GM12878 (cell line): ENCODE measurements at regions not wholly inside any gene's neighbourhood (a gene's known extent, or its start where the extent isn't known, plus 50 kb on each side); places are given as distances from the start of the nearest gene placed in this dataset.

Source experiments
- ATAC-seq: fragments of 200-7000 bp; cut with Tn5 transposase; 3 replicates; pipeline ENCODE4 v1.9.1; 2020; ENCODE audit warnings: mild to moderate bottlenecking, moderate library complexity
- BruUV-seq: library from RNA; stranded (reverse); fragments of 400-500 nt; replicated peaks from 2 replicates; lab custom pipeline; 2021; lab: Mats Ljungman, UMichigan
- CTCF ChIA-PET: fragments of 300-600 bp; sonication (Branson Sonifier 250); formaldehyde crosslinking; extraction: SDS; loops from one replicate; lab custom pipeline; 2021; ENCODE audit warnings: inconsistent platforms; lab: Yijun Ruan, JAX
- POLR2A ChIA-PET: fragments of 350-600 bp; formaldehyde crosslinking; extraction: SDS; loops from one replicate; lab custom pipeline; 2021; ENCODE audit warnings: inconsistent platforms; lab: Charles Lee
- RAD21 ChIA-PET: fragments of 300-600 bp; sonication (Branson Sonifier 250); formaldehyde crosslinking; loops from one replicate; lab custom pipeline; 2023; ENCODE audit warnings: antibody characterized with exemption; ENCODE audit not compliant: unreplicated experiment; lab: Charles Lee
- SMC1A ChIA-PET: fragments of 300-600 bp; sonication (Branson Sonifier 250); formaldehyde crosslinking; loops from one replicate; lab custom pipeline; 2023; ENCODE audit not compliant: unreplicated experiment, uncharacterized antibody; lab: Charles Lee
- DNase-seq: peaks from one replicate; pipeline ENCODE4 v3.0.0-alpha.2; 2011; ENCODE audit warnings: low read depth, low spot score
- FAIRE-seq: peaks from 3 replicates; lab custom pipeline; 2011; peaks lifted over from hg19 to GRCh38; lab: Jason Lieb, UNC
- H2AFZ ChIP-seq: 2 replicates; pipeline ENCODE4 v1.6.0; 2011; ENCODE audit warnings: low read depth, low read length, control low read depth; ENCODE audit not compliant: control insufficient read depth
- H3K27ac ChIP-seq: 2 replicates; pipeline ENCODE4 v1.5.1; 2011; ENCODE audit warnings: control low read depth; ENCODE audit not compliant: control insufficient read depth, insufficient read depth
- H3K27me3 ChIP-seq, 2 experiments: replicated peaks in 1 of 2; 2 replicates each; pipeline versions ENCODE4 v1.6.0 to v1.6.1; 2011; ENCODE audit warnings: low read length in 1 of 2; ENCODE audit not compliant: control insufficient read depth in 2 of 2, insufficient read depth in 2 of 2
- H3K36me3 ChIP-seq, 2 experiments: 2 replicates each; pipeline ENCODE4 v1.5.1; 2011; ENCODE audit warnings: low read length in 1 of 2; ENCODE audit not compliant: control insufficient read depth in 2 of 2, insufficient read depth in 2 of 2
- H3K4me1 ChIP-seq: 2 replicates; pipeline ENCODE4 v1.6.1; 2011; ENCODE audit warnings: mild to moderate bottlenecking, low read length, moderate library complexity, mixed read lengths; ENCODE audit not compliant: control insufficient read depth, insufficient read depth
- H3K4me2 ChIP-seq: 2 replicates; pipeline ENCODE4 v1.6.0; 2011; ENCODE audit warnings: control low read depth; ENCODE audit not compliant: control insufficient read depth, insufficient read depth
- H3K4me3 ChIP-seq: fragments of 200-600 bp; sonication (generic); 2 replicates; pipeline ENCODE4 v1.5.1; 2016
- H3K79me2 ChIP-seq: 2 replicates; pipeline ENCODE4 v1.6.0; 2011; ENCODE audit warnings: low read length; ENCODE audit not compliant: control insufficient read depth, insufficient read depth
- H3K9ac ChIP-seq: 2 replicates; pipeline ENCODE4 v1.8.0; 2011; ENCODE audit warnings: low read length, control low read depth, mixed read lengths; ENCODE audit not compliant: control insufficient read depth, insufficient read depth
- H3K9me3 ChIP-seq: replicated peaks from 3 replicates; pipeline ENCODE4 v1.5.1; 2011; ENCODE audit warnings: mild to moderate bottlenecking, low read length; ENCODE audit not compliant: control insufficient read depth, insufficient read depth
- H4K20me1 ChIP-seq: 2 replicates; pipeline ENCODE4 v1.6.0; 2011; ENCODE audit not compliant: control insufficient read depth, insufficient read depth
- BACH1 ChIP-seq: fragments of 450-650 bp; IDR thresholded peaks from 2 replicates; pipeline ENCODE4 v1.6.1; 2017; ENCODE audit warnings: mild to moderate bottlenecking, borderline replicate concordance
- DPF2 ChIP-seq: fragments of 450-650 bp; IDR thresholded peaks from 2 replicates; pipeline ENCODE4 v1.6.1; 2017; ENCODE audit warnings: mild to moderate bottlenecking
- HCFC1 ChIP-seq: fragments of 150-350 bp; IDR thresholded peaks from 2 replicates; pipeline ENCODE4 v1.6.1; 2014; ENCODE audit warnings: low read length
- IRF3 ChIP-seq: fragments of 450-650 bp; IDR thresholded peaks from 2 replicates; pipeline ENCODE4 v1.6.1; 2014; ENCODE audit warnings: mild to moderate bottlenecking
- MEF2B ChIP-seq: fragments of 450-650 bp; IDR thresholded peaks from 2 replicates; pipeline ENCODE4 v1.6.1; 2018; ENCODE audit warnings: mild to moderate bottlenecking, moderate library complexity; ENCODE audit not compliant: partially characterized antibody, poor library complexity, severe bottlenecking
- MTA3 ChIP-seq: IDR thresholded peaks from 2 replicates; pipeline ENCODE4 v1.6.1; 2012; ENCODE audit warnings: low read length, inconsistent platforms, borderline replicate concordance
- MYC ChIP-seq: IDR thresholded peaks from 2 replicates; pipeline ENCODE4 v1.6.1; 2011; ENCODE audit warnings: mild to moderate bottlenecking, low read length, moderate library complexity, inconsistent platforms; ENCODE audit not compliant: insufficient read depth, insufficient replicate concordance, insufficient read length, severe bottlenecking
- NFIC ChIP-seq: IDR thresholded peaks from 2 replicates; pipeline ENCODE4 v1.6.1; 2012; ENCODE audit warnings: low read depth, mild to moderate bottlenecking, inconsistent platforms, low read length, moderate library complexity
- PML ChIP-seq: IDR thresholded peaks from 2 replicates; pipeline ENCODE4 v1.6.1; 2012; ENCODE audit warnings: low read length, inconsistent platforms
- POLR2AphosphoS5 ChIP-seq: IDR thresholded peaks from 2 replicates; pipeline ENCODE4 v1.6.1; 2011; ENCODE audit warnings: mild to moderate bottlenecking, low read length, inconsistent platforms
- SIX5 ChIP-seq: IDR thresholded peaks from 2 replicates; pipeline ENCODE4 v1.6.1; 2011; ENCODE audit warnings: mild to moderate bottlenecking, low read depth, low read length, moderate library complexity; ENCODE audit not compliant: severe bottlenecking
- SPI1 ChIP-seq: IDR thresholded peaks from 2 replicates; pipeline ENCODE4 v1.6.1; 2011; ENCODE audit warnings: low read depth, mild to moderate bottlenecking, low read length, moderate library complexity, borderline replicate concordance; ENCODE audit not compliant: insufficient read depth
- SREBF2 ChIP-seq: IDR thresholded peaks from 2 replicates; pipeline ENCODE4 v1.6.1; 2012; ENCODE audit warnings: mild to moderate bottlenecking, low read length
- TAF1 ChIP-seq: IDR thresholded peaks from 2 replicates; pipeline ENCODE4 v1.6.1; 2011; ENCODE audit warnings: mild to moderate bottlenecking, low read depth, low read length, borderline replicate concordance
- TCF3 ChIP-seq: IDR thresholded peaks from 2 replicates; pipeline ENCODE4 v1.6.1; 2012; ENCODE audit warnings: low read depth, mild to moderate bottlenecking, low read length, borderline replicate concordance; ENCODE audit not compliant: insufficient read depth
- YBX1 ChIP-seq: fragments of 450-650 bp; IDR thresholded peaks from 2 replicates; pipeline ENCODE4 v1.6.1; 2016; ENCODE audit warnings: antibody characterized with exemption
- ZBTB4 ChIP-seq: fragments of 450-650 bp; formaldehyde crosslinking; IDR thresholded peaks from 2 replicates; pipeline ENCODE4 v1.4.0; 2022; ENCODE audit warnings: mild to moderate bottlenecking, moderate library complexity
- WGBS: methylation state at CpG from one replicate; pipeline ENCODE4 v1.1.6; 2016; ENCODE audit warnings: low lambda C conversion rate; ENCODE audit not compliant: insufficient replicate concordance, insufficient coverage; ENCODE audit errors: missing lambda C conversion rate; 5-methylcytosine and 5-hydroxymethylcytosine counted together
- in situ Hi-C: fragments of 300-500 bp; cut with MboI; formaldehyde crosslinking; loops from 9 replicates; pipeline ENCODE4 v1.14.3; 2018; ENCODE audit warnings: mixed read lengths
- intact Hi-C: fragments of 100-400 bp; cut with micrococcal nuclease; formaldehyde crosslinking; loops from one replicate; pipeline ENCODE4 v1.14.2; 2022; ENCODE audit not compliant: unreplicated experiment

- H3K9ac ChIP-seq = no peak overlapping the region
- DNase-seq (no peak), ATAC-seq (no peak), FAIRE-seq (no peak)
- no peak overlapping the region for H3K4me3 ChIP-seq
- no TSS peak for BruUV-seq
- ChIA-PET CTCF (no interaction called here), RAD21 (no interaction called here), POLR2A (no interaction called here), SMC1A (no interaction called here)
- in situ Hi-C loops (no loop called here), intact Hi-C loops (no loop called here)
- H3K27me3 ChIP-seq = no peaks in the 10 kb centered on the region
- no peak overlapping the region for H3K27ac ChIP-seq
- no peak for TF ChIP-seq PML
- no peak for TF ChIP-seq DPF2
- no peak for TF ChIP-seq TAF1
- no peak for TF ChIP-seq BACH1
- no peak for TF ChIP-seq SIX5
- TF ChIP-seq YBX1 = no peak
- no peak for TF ChIP-seq HCFC1
- TF ChIP-seq NFIC = no peak
- no peaks in the 10 kb centered on the region for H3K9me3 ChIP-seq
- no peak overlapping the region for H3K4me2 ChIP-seq
- no peaks in the 10 kb centered on the region for H3K36me3 ChIP-seq
- no peaks in the 10 kb centered on the region for H4K20me1 ChIP-seq
- 0% methylated on average over 2 of the region's 2 CpGs for WGBS
- no peaks in the 10 kb centered on the region for H3K79me2 ChIP-seq
- no peak overlapping the region for H2AFZ ChIP-seq
- H3K4me1 ChIP-seq = no peaks in the 10 kb centered on the region
Measured at GRCh38 chr2:16207611-16208010, 267.3 kb downstream of the MYCN start.

GRCh38 chr2:16207151-16207550 is 266.8 kb downstream of the MYCN start:
- Histone ChIP-seq H3K79me2 (no peaks in the 10 kb centered on the region), H3K4me3 (no peak overlapping the region), H3K27me3 (no peaks in the 10 kb centered on the region), H3K9me3 (no peaks in the 10 kb centered on the region), H3K27ac (no peak overlapping the region), H3K9ac (no peak overlapping the region), H3K4me1 (no peaks in the 10 kb centered on the region), H3K4me2 (no peak overlapping the region), H3K36me3 (no peaks in the 10 kb centered on the region), H4K20me1 (no peaks in the 10 kb centered on the region), H2AFZ (no peak overlapping the region)
- ChIA-PET SMC1A (no interaction called here), POLR2A (no interaction called here), CTCF (no interaction called here), RAD21 (no interaction called here)
- in situ Hi-C loops = no loop called here
- DNase-seq (no peak), FAIRE-seq (no peak), ATAC-seq (no peak)
- 0% methylated on average over 3 of the region's 3 CpGs for WGBS
- no TSS peak for BruUV-seq
- intact Hi-C loops = no loop called here
- no peak for TF ChIP-seq ZBTB4
- TF ChIP-seq MEF2B = no peak
- no peak for TF ChIP-seq TCF3
- TF ChIP-seq SPI1 = no peak
- no peak for TF ChIP-seq IRF3
- TF ChIP-seq POLR2AphosphoS5 = no peak
- no peak for TF ChIP-seq MYC
- TF ChIP-seq MTA3 = no peak
- no peak for TF ChIP-seq PML
- no peak for TF ChIP-seq SREBF2
